GM18868 (cell line): ENCODE measurements at regions not wholly inside any gene's neighbourhood (a gene's known extent, or its start where the extent isn't known, plus 50 kb on each side); places are given as distances from the start of the nearest gene placed in this dataset.
"Not testable (repeated sequence)": the region's sequence is repeated elsewhere in the genome, so short reads cannot be mapped to it uniquely, and the experiment has no call there.

Source experiments
- ATAC-seq: cut with Tn5 transposase; IDR thresholded peaks from one replicate; pipeline ENCODE4 v1.9.1; 2021; ENCODE audit warnings: mild to moderate bottlenecking, moderate library complexity; ENCODE audit not compliant: unreplicated experiment

GRCh38 chr12:24379861-24380521, 430.5 kb upstream of the SOX5 start:
- no peak for ATAC-seq

DNA sequence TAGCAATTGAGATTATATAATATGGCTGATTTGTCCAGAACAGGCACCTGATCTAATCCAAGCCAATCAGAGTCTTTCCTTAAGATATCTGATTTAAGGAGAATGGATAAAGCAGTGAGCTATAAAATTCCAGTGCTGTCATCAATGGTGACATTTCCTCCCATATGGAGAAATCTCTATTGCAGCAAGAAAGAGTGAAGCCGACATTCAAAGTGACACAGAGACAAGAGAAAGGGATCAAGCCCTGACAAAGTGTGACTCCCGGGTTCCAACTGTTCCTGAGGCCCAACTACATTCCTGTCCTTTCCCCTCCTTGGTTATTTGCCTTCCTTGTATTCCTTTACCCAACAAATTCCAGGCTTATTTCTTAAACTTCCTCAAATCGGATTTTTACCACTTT, 430.0 kb upstream of the SOX5 start:
- no peak for ATAC-seq

GRCh38 chr12:24378548-24379407, 429.3 kb upstream of the SOX5 start:
- peak; percentile 83 for ATAC-seq

- no peak for ATAC-seq
Observed at GRCh38 chr12:24374452-24374851, 425.0 kb upstream of the SOX5 start.

DNA sequence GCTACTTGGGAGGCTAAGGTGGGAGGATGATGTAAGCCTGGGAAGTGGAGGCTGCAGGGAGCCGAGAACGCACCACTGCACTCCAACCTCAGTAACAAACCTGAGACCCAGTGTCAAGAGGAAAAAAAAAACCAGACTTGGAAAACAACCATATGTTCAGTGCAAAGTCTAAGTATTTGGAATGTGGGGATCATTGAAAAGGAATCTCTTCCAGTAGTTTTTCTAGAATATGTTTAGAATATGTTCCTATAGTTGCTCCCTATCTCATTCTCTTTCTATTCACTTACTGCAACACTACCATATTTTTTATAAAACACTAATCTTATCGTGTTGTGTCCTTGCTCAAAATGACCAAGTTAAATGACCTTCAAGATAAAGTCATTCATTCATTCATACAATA, 423.5 kb upstream of the SOX5 start:
- ATAC-seq: no peak

DNA sequence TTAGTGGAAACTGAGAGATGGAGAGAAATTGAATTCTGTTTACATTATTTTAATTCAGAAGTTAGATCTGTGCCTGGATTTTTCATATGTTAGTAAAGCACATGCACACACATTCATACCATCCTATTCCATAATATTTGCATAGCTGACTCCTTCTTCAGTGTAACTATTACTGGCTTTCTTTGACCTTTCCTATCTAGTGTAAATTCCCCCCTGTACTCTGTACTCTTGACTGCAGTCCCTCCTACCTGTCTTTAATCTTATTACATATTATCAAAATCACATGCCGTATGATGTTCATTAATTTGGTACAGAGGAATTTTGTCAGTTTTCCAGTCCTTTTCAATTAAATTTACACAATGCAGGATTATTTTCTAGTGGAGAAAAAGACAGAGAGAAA, 417.0 kb upstream of the SOX5 start:
- ATAC-seq: no peak

DNA sequence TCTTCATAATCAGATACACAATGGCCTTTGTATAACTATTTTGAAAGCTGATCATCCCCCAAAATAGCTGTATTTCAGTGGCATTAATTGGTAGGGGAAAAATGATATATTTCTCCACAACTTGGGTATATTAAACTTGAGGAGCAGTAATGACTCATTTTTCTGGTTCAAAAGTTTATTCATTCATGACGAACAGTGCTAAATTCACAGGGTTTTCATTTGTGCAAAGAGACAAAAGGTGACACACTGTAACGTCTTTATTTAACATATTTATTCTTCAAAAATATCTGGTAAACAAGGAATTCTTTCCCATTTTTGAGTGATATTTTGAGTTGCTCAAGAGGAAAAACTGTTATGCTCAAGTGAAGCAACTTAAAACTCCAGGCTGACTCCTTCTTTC, 415.5 kb upstream of the SOX5 start:
- no peak for ATAC-seq

DNA sequence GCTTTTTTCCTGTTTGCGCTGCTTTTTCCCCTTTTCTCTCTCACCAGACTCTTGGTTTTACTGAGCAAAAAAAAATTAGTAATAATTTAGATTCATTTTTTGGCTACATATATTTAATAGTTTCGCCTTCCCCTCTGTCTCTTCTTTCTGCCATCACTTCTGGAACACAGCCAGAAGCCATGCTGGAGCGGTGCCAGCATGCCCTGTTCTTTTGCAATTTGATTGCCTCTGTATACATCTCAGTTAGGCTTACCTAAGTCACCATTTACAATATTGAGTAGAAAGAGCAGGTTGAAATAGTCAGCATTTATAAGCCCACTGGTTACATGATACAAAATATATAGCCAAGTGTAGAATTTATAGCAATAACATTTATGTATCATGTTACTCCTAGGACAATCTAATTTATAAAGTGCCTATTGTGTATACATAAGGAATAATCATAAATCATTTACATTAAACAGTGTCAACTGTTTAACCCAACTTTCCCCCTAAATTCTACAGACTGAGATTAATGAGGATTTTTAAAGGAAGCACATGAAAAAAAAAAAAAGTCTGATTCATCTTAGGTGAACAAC, 413.8 kb upstream of the SOX5 start:
- ATAC-seq: no peak

DNA sequence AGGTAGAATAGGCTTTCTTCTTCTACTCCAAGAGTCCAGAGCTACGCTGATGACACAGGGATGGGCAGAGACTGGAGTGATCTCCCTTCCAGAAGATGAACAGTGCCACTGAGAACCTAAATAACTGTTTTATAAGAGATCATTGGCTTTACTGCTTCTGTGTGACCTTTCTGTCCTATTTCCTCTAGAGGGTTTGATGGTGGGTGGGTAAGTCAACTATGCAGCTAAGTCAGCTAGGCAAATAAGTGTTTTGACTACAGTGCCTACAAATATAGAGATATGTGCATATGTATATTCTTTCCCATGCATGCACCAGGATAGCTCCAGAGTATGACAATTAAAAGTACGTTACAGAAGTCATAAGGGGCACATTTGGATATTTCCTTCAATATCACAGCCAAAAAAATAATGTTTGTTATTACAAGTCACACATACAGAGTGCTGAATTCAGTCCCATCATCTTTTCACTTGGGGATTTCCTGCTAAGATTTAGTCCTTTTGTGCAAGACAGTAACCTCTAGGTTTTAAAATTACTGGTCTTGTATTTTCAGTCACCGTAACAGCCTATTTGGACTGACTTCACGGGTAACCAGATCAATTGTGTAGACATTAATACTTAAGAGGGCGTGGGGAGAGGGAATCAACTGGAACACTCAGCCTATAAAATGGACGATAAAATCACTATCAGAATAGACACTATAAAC, 412.6 kb upstream of the SOX5 start:
- peak; percentile 54 for ATAC-seq

GRCh38 chr12:24360907-24361306, 411.4 kb upstream of the SOX5 start:
- peak; percentile 41 for ATAC-seq

DNA sequence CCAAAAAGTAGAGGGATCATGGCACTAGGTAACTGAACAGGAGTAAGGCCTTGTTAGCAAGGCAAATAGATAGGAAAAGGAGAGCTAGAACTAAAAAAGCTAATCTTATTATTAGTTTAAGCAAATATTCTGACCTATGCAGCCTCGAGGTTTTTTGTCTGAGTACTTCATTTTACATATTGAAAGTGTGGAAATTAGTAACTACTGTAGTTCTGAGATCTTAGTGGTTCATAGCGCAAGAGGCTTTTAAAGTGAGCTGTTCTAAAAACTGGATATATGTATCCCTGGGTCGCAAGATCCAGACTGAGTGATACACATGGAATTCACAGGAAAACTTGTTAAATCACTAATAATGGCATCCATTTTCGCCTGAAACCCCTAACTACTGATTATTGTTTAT, 411.0 kb upstream of the SOX5 start:
- peak; percentile 41 for ATAC-seq

- no peak for ATAC-seq
Observed at GRCh38 chr12:24360057-24360456, 410.6 kb upstream of the SOX5 start.

- no peak for ATAC-seq
Observed at GRCh38 chr12:24359418-24359817, 409.9 kb upstream of the SOX5 start.

- peak; percentile 36 for ATAC-seq
Observed at GRCh38 chr12:24356240-24356804, 406.9 kb upstream of the SOX5 start.

DNA sequence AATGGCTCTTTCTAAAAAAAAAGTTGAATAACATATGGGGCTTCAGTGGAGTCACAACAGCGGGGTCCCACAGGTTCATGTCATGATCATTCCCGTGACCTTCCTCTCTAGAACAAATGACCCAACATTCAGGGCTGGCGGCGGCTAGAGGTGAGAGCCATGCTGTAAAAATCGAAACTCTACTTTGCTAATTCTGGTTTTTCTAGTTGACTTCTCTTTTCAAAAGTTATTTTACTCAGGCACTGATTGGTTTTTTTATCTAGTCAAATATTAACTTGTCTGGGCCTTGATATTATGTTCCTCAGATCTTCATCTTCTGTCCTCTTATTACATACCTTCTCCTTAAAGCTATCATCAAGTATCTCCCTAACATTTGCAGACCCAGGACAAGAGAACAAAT, 402.9 kb upstream of the SOX5 start:
- no peak for ATAC-seq

- ATAC-seq: no peak
Observed at GRCh38 chr12:24349051-24349799, 399.8 kb upstream of the SOX5 start.

DNA sequence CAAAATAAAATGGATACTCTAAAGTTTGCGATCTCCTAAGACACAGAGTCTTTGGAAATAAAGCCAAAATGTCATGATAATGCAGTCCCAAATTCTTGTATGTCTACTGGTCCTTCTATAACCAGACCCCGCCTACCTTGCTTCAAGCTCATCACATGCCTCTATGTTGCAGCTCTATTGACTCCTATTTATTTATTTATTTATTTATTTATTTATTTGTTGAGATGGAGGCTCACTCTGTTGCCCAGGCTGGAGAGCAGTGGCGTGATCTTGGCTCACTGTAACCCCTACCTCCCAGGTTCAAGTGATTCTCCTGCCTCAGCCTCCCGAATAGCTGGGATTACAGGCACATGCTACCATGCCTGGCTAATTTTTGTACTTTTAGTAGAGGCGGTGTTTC, 398.7 kb upstream of the SOX5 start:
- not testable (repeated sequence) for ATAC-seq

DNA sequence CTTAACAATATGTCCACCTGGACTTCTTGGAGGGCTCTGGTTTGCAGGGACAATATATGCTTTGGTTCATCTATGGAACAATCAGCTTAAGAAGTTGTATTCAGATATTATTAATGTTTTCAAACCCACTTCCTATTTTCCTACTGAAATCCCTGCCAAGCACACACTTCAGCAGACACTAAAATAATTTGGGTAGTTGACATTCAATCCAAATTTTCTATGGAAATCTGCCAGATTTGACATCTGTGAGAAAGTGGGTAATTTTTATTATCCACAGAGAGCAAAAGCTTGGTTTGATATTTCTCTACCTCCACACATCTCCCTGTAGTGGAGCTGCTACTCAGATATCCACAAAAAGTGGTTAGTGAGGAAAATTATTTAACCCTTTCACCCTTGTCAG, 378.8 kb upstream of the SOX5 start:
- ATAC-seq: no peak

DNA sequence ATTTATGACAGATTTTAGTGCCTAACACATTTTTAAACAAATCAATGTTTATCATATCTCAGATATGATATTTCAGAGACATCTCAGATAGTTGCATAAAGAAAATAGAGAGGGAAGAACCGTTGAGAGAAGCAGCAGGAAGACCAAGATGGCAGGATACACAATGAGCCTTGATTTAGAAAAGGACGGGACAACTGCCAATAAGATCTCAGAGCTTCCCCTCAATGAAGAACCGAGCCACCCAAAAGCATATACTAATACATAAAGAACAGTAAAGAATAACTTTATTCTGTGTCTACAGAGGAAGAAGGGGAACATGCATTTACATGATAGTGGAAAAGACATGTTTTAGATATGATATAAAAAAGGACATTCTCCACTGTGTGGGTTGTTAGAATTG, 375.9 kb upstream of the SOX5 start:
- ATAC-seq: no peak

GRCh38 chr12:24307716-24308335, 358.4 kb upstream of the SOX5 start:
- no peak for ATAC-seq
